Bronchial epithelial cell (primary cell): ENCODE measurements at regions not wholly inside any gene's neighbourhood (a gene's known extent, or its start where the extent isn't known, plus 50 kb on each side); places are given as distances from the start of the nearest gene placed in this dataset.

Source experiments
- DNase-seq: peaks from one replicate; pipeline ENCODE4 v3.0.0-alpha.2; 2010; ENCODE audit warnings: low read depth
- FAIRE-seq: peaks from 2 replicates; lab custom pipeline; 2011; peaks lifted over from hg19 to GRCh38; lab: Jason Lieb, UNC
- H3K27me3 ChIP-seq: 2 replicates; pipeline ENCODE4 v1.5.1; 2011; ENCODE audit warnings: low read length; ENCODE audit not compliant: control insufficient read depth, insufficient read depth
- H3K36me3 ChIP-seq: 2 replicates; pipeline ENCODE4 v1.5.1; 2011; ENCODE audit warnings: low read length; ENCODE audit not compliant: control insufficient read depth, insufficient read depth
- H3K4me3 ChIP-seq: 2 replicates; pipeline ENCODE4 v1.5.1; 2011; ENCODE audit warnings: mild to moderate bottlenecking, low read depth, low read length, control low read depth
- CTCF ChIP-seq: IDR thresholded peaks from 2 replicates; pipeline ENCODE4 v1.5.1; 2011; ENCODE audit warnings: mild to moderate bottlenecking, moderate library complexity, low read length, control low read depth, inconsistent platforms; ENCODE audit not compliant: insufficient read depth, severe bottlenecking

GRCh38 chr10:108685863-108686531 lies 1237.3 kb downstream of the XPNPEP1 start:
- H3K4me3 ChIP-seq = no peak overlapping the region
- no peaks in the 10 kb centered on the region for H3K36me3 ChIP-seq
- FAIRE-seq (no peak), DNase-seq (no peak)
- no peaks in the 10 kb centered on the region for H3K27me3 ChIP-seq
- TF ChIP-seq CTCF = no peak

- H3K27me3 ChIP-seq = no peaks in the 10 kb centered on the region
- FAIRE-seq (no peak), DNase-seq (no peak)
- no peak for TF ChIP-seq CTCF
- no peaks in the 10 kb centered on the region for H3K36me3 ChIP-seq
- no peak overlapping the region for H3K4me3 ChIP-seq
These were observed 1238.9 kb downstream of the XPNPEP1 start for GRCh38 chr10:108684431-108684830.

GRCh38 chr10:108673741-108674140 lies 1249.6 kb downstream of the XPNPEP1 start:
- no peak for DNase-seq
- Histone ChIP-seq H3K27me3 (no peaks in the 10 kb centered on the region), H3K36me3 (no peaks in the 10 kb centered on the region), H3K4me3 (no peak overlapping the region)
- no peak for FAIRE-seq
- TF ChIP-seq CTCF = no peak

GRCh38 chr10:108663587-108663986 lies 1259.7 kb downstream of the XPNPEP1 start:
- H3K27me3 ChIP-seq = no peaks in the 10 kb centered on the region
- TF ChIP-seq CTCF = no peak
- H3K36me3 ChIP-seq = no peaks in the 10 kb centered on the region
- FAIRE-seq (no peak), DNase-seq (no peak)
- no peak overlapping the region for H3K4me3 ChIP-seq

GRCh38 chr10:108662975-108663374 lies 1260.3 kb downstream of the XPNPEP1 start:
- Histone ChIP-seq H3K4me3 (no peak overlapping the region), H3K36me3 (no peaks in the 10 kb centered on the region), H3K27me3 (no peaks in the 10 kb centered on the region)
- no peak for TF ChIP-seq CTCF
- FAIRE-seq = no peak
- no peak for DNase-seq

GRCh38 chr10:108655057-108655456 lies 1268.3 kb downstream of the XPNPEP1 start:
- DNase-seq (no peak), FAIRE-seq (no peak)
- H3K36me3 ChIP-seq = no peaks in the 10 kb centered on the region
- H3K27me3 ChIP-seq = no peaks in the 10 kb centered on the region
- H3K4me3 ChIP-seq = no peak overlapping the region
- no peak for TF ChIP-seq CTCF
